Left lung (tissue), 4 donors: ENCODE measurements at regions not wholly inside any gene's neighbourhood (a gene's known extent, or its start where the extent isn't known, plus 50 kb on each side); places are given as distances from the start of the nearest gene placed in this dataset.

ENCODE experiments used
- ATAC-seq: fragments of 200-7000 bp; cut with Tn5 transposase; one replicate; pipeline ENCODE4 v1.9.1; 2020; ENCODE audit warnings: moderate library complexity
- DNase-seq, 4 donors: peaks; one replicate each; pipeline ENCODE4 v3.0.0-alpha.2; 2013 to 2020
- H3K27ac ChIP-seq, 2 donors: fragments of 200-600 bp; sonication (generic) in 1 of 2; one replicate each; pipeline versions ENCODE4 v1.5.0 to v1.8.0; 2020 to 2021
- H3K27me3 ChIP-seq, 2 donors: fragments of 200-600 bp; sonication (generic) in 1 of 2; one replicate each; pipeline versions ENCODE4 v1.5.0 to v1.8.0; 2020 to 2021
- H3K36me3 ChIP-seq, 2 donors: fragments of 200-600 bp; sonication (generic) in 1 of 2; one replicate each; pipeline versions ENCODE4 v1.5.0 to v1.8.0; 2020 to 2021
- H3K4me1 ChIP-seq, 2 donors: fragments of 200-600 bp; one replicate each; pipeline ENCODE4 v1.8.0; 2021
- H3K4me3 ChIP-seq, 2 donors: fragments of 200-600 bp; sonication (generic) in 1 of 2; one replicate each; pipeline versions ENCODE4 v1.5.0 to v1.8.0; 2020 to 2021; ENCODE audit warnings: mild to moderate bottlenecking in 1 of 2
- H3K9me3 ChIP-seq, 2 donors: fragments of 200-600 bp; sonication (generic) in 1 of 2; one replicate each; pipeline versions ENCODE4 v1.5.0 to v1.8.0; 2020 to 2021
- CTCF ChIP-seq, 2 donors: fragments of 200-600 bp; sonication (generic) in 1 of 2; IDR thresholded peaks; one replicate each; pipeline versions ENCODE4 v1.5.0 to v1.8.0; 2021; ENCODE audit warnings: antibody characterized with exemption in 2 of 2
- intact Hi-C, 2 donors: fragments of 100-400 bp; cut with DNase I; formaldehyde crosslinking; loops; one replicate each; pipeline versions ENCODE4 v1.11.2 to v1.14.2; 2022
- donor health status: DM: no; HTN: yes; CAD: no.
- donor health status: DM: no; HTN: no; CAD: no.

DNA sequence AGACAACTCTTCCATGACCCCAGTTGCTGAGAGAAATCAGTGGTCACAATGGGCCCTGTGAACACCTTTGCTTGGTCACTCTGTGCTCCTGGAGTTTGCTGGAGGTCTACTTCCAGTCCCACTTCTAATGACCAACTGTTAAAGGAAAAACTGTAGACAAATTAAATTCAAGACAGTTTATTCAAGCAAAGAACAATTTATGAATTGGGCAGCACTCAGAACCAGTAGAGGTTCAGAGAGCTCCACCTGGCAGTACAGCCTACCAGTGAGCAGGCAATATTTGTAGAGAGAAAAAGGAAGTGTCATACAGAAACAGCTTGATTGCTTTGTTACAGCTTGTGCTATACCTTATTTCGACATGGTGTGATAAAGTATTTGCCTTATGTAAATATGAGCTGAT is 116.5 kb downstream of the HS3ST3B1 start:
- ATAC-seq: no peak
- Histone ChIP-seq H3K9me3 (peaks cover 0 to 7% of the 10 kb centered on the region in 2 donors), H3K27ac (no peak overlapping the region), H3K36me3 (no peaks in the 10 kb centered on the region), H3K4me3 (no peak overlapping the region), H3K4me1 (no peaks in the 10 kb centered on the region), H3K27me3 (no peaks in the 10 kb centered on the region)
- no peak for TF ChIP-seq CTCF (IDR thresholded peaks at IDR 0.05)
- DNase-seq: no peak
- intact Hi-C loops: no loop called here

DNA sequence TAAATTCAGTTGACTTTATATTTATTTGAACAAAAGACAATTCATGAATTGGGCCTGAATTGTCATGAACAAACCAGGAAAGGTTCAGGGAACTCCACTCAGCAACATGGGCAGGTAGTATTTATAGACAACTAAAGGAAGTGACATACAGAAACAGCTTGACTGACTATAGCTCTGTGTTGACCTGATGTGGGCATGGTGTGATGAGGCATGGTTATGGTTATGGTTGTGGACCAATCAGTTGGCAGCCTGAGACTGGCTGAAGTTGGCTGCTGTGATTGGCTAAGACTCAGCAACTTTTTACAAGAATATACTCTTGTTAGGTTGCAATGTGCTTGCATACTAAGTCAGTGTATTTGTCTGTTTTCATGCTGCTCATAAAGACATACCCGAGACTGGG is 108.4 kb downstream of the HS3ST3B1 start:
- ATAC-seq (no peak), DNase-seq (no peak)
- Histone ChIP-seq H3K4me1 (no peaks in the 10 kb centered on the region), H3K27me3 (no peaks in the 10 kb centered on the region), H3K4me3 (no peak overlapping the region), H3K9me3 (no peaks in the 10 kb centered on the region), H3K27ac (no peak overlapping the region), H3K36me3 (no peaks in the 10 kb centered on the region)
- intact Hi-C loops: no loop called here
- TF ChIP-seq CTCF (IDR thresholded peaks at IDR 0.05): no peak

GRCh38 chr17:14407541-14407940 is 106.7 kb downstream of the HS3ST3B1 start:
- no peaks in the 10 kb centered on the region for H3K27me3 ChIP-seq
- ATAC-seq (no peak), DNase-seq (no peak)
- no peaks in the 10 kb centered on the region for H3K9me3 ChIP-seq
- intact Hi-C loops: no loop called here
- H3K36me3 ChIP-seq: no peaks in the 10 kb centered on the region
- H3K4me3 ChIP-seq: no peak overlapping the region
- no peak for TF ChIP-seq CTCF (IDR thresholded peaks at IDR 0.05)
- H3K4me1 ChIP-seq: no peaks in the 10 kb centered on the region
- no peak overlapping the region for H3K27ac ChIP-seq

- no peak for TF ChIP-seq CTCF (IDR thresholded peaks at IDR 0.05)
- H3K9me3 ChIP-seq: no peaks in the 10 kb centered on the region
These were observed 104.3 kb downstream of the HS3ST3B1 start for GRCh38 chr17:14405189-14405588.

More at GRCh38 chr17:14405189-14405588, 104.3 kb downstream of the HS3ST3B1 start:
- no peak for ATAC-seq
- Histone ChIP-seq H3K36me3 (no peaks in the 10 kb centered on the region), H3K27me3 (no peaks in the 10 kb centered on the region), H3K4me1 (no peaks in the 10 kb centered on the region), H3K27ac (no peak overlapping the region), H3K4me3 (no peak overlapping the region)
- intact Hi-C loops: no loop called here
- no peak for DNase-seq
